Endodermal cell (in vitro differentiated cells): ENCODE measurements at regions not wholly inside any gene's neighbourhood (a gene's known extent, or its start where the extent isn't known, plus 50 kb on each side); places are given as distances from the start of the nearest gene placed in this dataset.

ENCODE experiments used
- DNase-seq: peaks from one replicate; pipeline ENCODE4 v3.0.0-alpha.2; 2017
- H3K27ac ChIP-seq: 2 replicates; pipeline ENCODE4 v1.5.1; 2013; ENCODE audit warnings: mild to moderate bottlenecking, low read depth, low read length, moderate library complexity
- H3K27me3 ChIP-seq: 2 replicates; pipeline ENCODE4 v1.6.1; 2013; ENCODE audit warnings: mild to moderate bottlenecking, low read length, moderate library complexity; ENCODE audit not compliant: insufficient read depth, control insufficient read depth, poor library complexity, severe bottlenecking
- H3K36me3 ChIP-seq: 2 replicates; pipeline ENCODE4 v1.7.0; 2013; ENCODE audit warnings: mild to moderate bottlenecking, low read length, moderate library complexity; ENCODE audit not compliant: control insufficient read depth, insufficient read depth
- H3K4me1 ChIP-seq: one replicate; pipeline ENCODE4 v1.7.0; 2013; ENCODE audit warnings: low read length; ENCODE audit not compliant: control insufficient read depth, insufficient read depth
- H3K4me3 ChIP-seq: 2 replicates; pipeline ENCODE4 v1.5.1; 2013; ENCODE audit warnings: mild to moderate bottlenecking, low read length, moderate library complexity
- H3K9ac ChIP-seq: 2 replicates; pipeline ENCODE4 v1.6.1; 2013; ENCODE audit warnings: mild to moderate bottlenecking, low read length, moderate library complexity; ENCODE audit not compliant: poor library complexity, severe bottlenecking; ENCODE audit errors: extremely low read depth
- H3K9me3 ChIP-seq: 2 replicates; pipeline ENCODE4 v1.6.1; 2013; ENCODE audit warnings: mild to moderate bottlenecking, low read length, moderate library complexity; ENCODE audit not compliant: control insufficient read depth
- H3K27ac Mint-ChIP-seq: 2 replicates; pipeline ENCODE4 v1.8.0; 2020; ENCODE audit warnings: mixed read lengths
- H3K27me3 Mint-ChIP-seq: 2 replicates; pipeline ENCODE4 v1.8.0; 2021; ENCODE audit warnings: mild to moderate bottlenecking, mixed read lengths; ENCODE audit not compliant: insufficient read depth
- H3K36me3 Mint-ChIP-seq: 2 replicates; pipeline ENCODE4 v1.8.0; 2020; ENCODE audit warnings: low read depth, mixed read lengths
- H3K4me1 Mint-ChIP-seq: 2 replicates; pipeline ENCODE4 v1.8.0; 2020; ENCODE audit warnings: mixed read lengths
- H3K4me3 Mint-ChIP-seq: 2 replicates; pipeline ENCODE4 v1.8.0; 2020; ENCODE audit warnings: mild to moderate bottlenecking, moderate library complexity, mixed read lengths
- H3K9me3 Mint-ChIP-seq: 2 replicates; pipeline ENCODE4 v1.8.0; 2020; ENCODE audit warnings: mild to moderate bottlenecking, mixed read lengths
- CTCF ChIP-seq: fragments of 200-600 bp; sonication (generic); conservative IDR thresholded peaks from 2 replicates; pipeline ENCODE4 v1.5.0; 2021; ENCODE audit warnings: antibody characterized with exemption, mild to moderate bottlenecking
- WGBS, 2 experiments: methylation state at CpG; one replicate each; pipeline versions ENCODE4 v1.1.5 to v1.1.7; 2013; ENCODE audit warnings: missing lambda C conversion rate in 2 of 2, mixed read lengths in 1 of 2; ENCODE audit not compliant: insufficient coverage in 1 of 2, insufficient read length in 1 of 2; 5-methylcytosine and 5-hydroxymethylcytosine counted together

GRCh38 chr1:187491082-187491720 is 662.5 kb downstream of the PLA2G4A start:
- H3K27ac ChIP-seq: no peak overlapping the region
- no peaks in the 10 kb centered on the region for H3K36me3 Mint-ChIP-seq
- H3K27me3 ChIP-seq: no peaks in the 10 kb centered on the region
- H3K4me3 Mint-ChIP-seq: no peak overlapping the region
- no peaks in the 10 kb centered on the region for H3K4me1 ChIP-seq
- TF ChIP-seq CTCF: no peak
- no peaks in the 10 kb centered on the region for H3K27me3 Mint-ChIP-seq
- DNase-seq: no peak
- no peak overlapping the region for H3K27ac Mint-ChIP-seq
- no peak overlapping the region for H3K4me3 ChIP-seq
- no peaks in the 10 kb centered on the region for H3K9me3 ChIP-seq
- H3K9ac ChIP-seq: no peak overlapping the region
- no peaks in the 10 kb centered on the region for H3K9me3 Mint-ChIP-seq
- no peaks in the 10 kb centered on the region for H3K36me3 ChIP-seq
- H3K4me1 Mint-ChIP-seq: no peaks in the 10 kb centered on the region
- 70 to 97% methylated on average over 3 to 5 of the region's 5 CpGs for WGBS, 2 experiments

GRCh38 chr1:187498028-187498427 is 669.3 kb downstream of the PLA2G4A start:
- H3K27me3 Mint-ChIP-seq: no peaks in the 10 kb centered on the region
- H3K9me3 Mint-ChIP-seq: no peaks in the 10 kb centered on the region
- 93% methylated on average over 1 of the region's 1 CpG; no CpG with 5 or more reads in 1 of the 2 experiments for WGBS, 2 experiments
- Histone ChIP-seq H3K4me3 (no peak overlapping the region), H3K27ac (no peak overlapping the region), H3K36me3 (no peaks in the 10 kb centered on the region), H3K4me1 (peaks cover 2% of the 10 kb centered on the region), H3K9me3 (no peaks in the 10 kb centered on the region), H3K9ac (no peak overlapping the region), H3K27me3 (no peaks in the 10 kb centered on the region)
- no peaks in the 10 kb centered on the region for H3K36me3 Mint-ChIP-seq
- peaks cover 8% of the 10 kb centered on the region for H3K4me1 Mint-ChIP-seq
- DNase-seq: no peak
- no peak overlapping the region for H3K27ac Mint-ChIP-seq
- no peak overlapping the region for H3K4me3 Mint-ChIP-seq
- no peak for TF ChIP-seq CTCF

GRCh38 chr1:187504779-187505178 is 676.0 kb downstream of the PLA2G4A start:
- H3K4me3 ChIP-seq: no peak overlapping the region
- Mint-ChIP-seq H3K9me3 (no peaks in the 10 kb centered on the region), H3K36me3 (no peaks in the 10 kb centered on the region), H3K4me1 (peaks cover 8% of the 10 kb centered on the region), H3K27me3 (no peaks in the 10 kb centered on the region), H3K4me3 (no peak overlapping the region), H3K27ac (no peak overlapping the region)
- no peaks in the 10 kb centered on the region for H3K9me3 ChIP-seq
- no peak for DNase-seq
- H3K9ac ChIP-seq: no peak overlapping the region
- H3K27ac ChIP-seq: no peak overlapping the region
- H3K36me3 ChIP-seq: no peaks in the 10 kb centered on the region
- no peak for TF ChIP-seq CTCF
- H3K4me1 ChIP-seq: peaks cover 2% of the 10 kb centered on the region
- H3K27me3 ChIP-seq: no peaks in the 10 kb centered on the region
